ENCODE measurements at regions not wholly inside any gene's neighbourhood (a gene's known extent, or its start where the extent isn't known, plus 50 kb on each side); places are given as distances from the start of the nearest gene placed in this dataset.

GRCh38 chr6:9766240-9766915 lies 648.5 kb downstream of the TFAP2A start:
- TF ChIP-seq CTCF (IDR thresholded peaks at IDR 0.05; ENCODE audit: insufficient read depth, low read depth, low read length) = no peak
- no peak for TF ChIP-seq EZH2 (IDR thresholded peaks at IDR 0.05; ENCODE audit: insufficient read depth, low read length)
